Right lobe of liver (tissue), 4 donors: ENCODE measurements at regions not wholly inside any gene's neighbourhood (a gene's known extent, or its start where the extent isn't known, plus 50 kb on each side); places are given as distances from the start of the nearest gene placed in this dataset.

Experiments
- POLR2A ChIP-seq: fragments of 450-650 bp; IDR thresholded peaks from one replicate; pipeline ENCODE4 v1.6.1; 2017; ENCODE audit warnings: antibody characterized with exemption, mild to moderate bottlenecking
- TF ChIP-seq, protein P1 (sequence below), 4 donors: fragments of 200-600 bp in 3 of 4; fragments of 450-650 bp in 1 of 4; IDR thresholded peaks; one replicate each; pipeline versions ENCODE4 v1.5.1 to v1.8.0; 2016 to 2022; ENCODE audit warnings: antibody characterized with exemption in 4 of 4, mild to moderate bottlenecking in 2 of 4
- donor health status: DM: no; HTN: no; CAD: no.
- donor health status: DM: no; HTN: no; CAD: no.
- donor health status: DM: no; HTN: yes; CAD: no.

DNA sequence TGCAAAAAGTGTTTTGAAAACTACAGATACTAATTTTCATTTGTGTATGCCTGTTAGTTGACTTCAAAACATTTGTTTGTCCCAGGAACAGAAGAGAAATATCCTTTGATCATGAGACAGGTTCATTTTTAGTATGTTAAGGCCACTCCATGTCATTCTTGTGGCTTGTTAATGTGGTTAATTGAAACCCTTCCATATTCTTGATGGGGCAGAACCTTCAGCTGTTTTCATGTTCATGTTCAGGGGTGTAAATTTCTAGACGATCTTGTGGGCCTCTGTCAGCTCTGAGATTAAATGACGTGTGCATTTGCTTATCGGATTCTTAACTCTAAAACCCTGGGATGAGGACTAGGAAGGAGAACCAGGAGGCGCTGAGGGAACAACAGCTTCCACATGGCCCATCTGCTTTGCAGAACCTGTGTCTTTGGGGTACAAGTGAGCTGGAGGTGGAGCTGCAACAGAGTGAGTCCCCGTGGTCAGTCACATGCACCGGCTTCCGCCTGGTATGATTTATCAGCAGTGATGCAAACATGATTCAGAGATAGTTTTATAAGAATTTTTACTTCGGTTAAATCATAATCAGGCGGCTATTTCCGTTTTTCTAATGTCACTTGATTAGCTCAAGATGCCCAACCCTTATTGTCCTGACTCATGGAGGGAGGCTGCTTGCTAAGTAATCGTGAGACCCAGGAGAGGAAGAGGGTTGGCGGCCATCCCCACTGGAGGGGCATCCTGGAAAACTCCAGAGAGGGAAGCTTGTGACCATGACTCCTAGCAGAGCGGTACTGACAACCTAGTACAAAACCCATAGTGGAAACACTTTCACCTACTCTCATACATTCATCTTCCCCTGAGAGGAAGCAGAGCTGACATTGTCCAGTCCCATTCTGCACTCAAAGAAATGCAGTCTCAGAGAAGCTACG is 138.4 kb downstream of the C9orf152 start:
- TF ChIP-seq, protein P1, sequence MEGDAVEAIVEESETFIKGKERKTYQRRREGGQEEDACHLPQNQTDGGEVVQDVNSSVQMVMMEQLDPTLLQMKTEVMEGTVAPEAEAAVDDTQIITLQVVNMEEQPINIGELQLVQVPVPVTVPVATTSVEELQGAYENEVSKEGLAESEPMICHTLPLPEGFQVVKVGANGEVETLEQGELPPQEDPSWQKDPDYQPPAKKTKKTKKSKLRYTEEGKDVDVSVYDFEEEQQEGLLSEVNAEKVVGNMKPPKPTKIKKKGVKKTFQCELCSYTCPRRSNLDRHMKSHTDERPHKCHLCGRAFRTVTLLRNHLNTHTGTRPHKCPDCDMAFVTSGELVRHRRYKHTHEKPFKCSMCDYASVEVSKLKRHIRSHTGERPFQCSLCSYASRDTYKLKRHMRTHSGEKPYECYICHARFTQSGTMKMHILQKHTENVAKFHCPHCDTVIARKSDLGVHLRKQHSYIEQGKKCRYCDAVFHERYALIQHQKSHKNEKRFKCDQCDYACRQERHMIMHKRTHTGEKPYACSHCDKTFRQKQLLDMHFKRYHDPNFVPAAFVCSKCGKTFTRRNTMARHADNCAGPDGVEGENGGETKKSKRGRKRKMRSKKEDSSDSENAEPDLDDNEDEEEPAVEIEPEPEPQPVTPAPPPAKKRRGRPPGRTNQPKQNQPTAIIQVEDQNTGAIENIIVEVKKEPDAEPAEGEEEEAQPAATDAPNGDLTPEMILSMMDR (IDR thresholded peaks at IDR 0.05), result no peak
- TF ChIP-seq POLR2A, result no peak
